Caco-2 (cell line): ENCODE measurements at regions not wholly inside any gene's neighbourhood (a gene's known extent, or its start where the extent isn't known, plus 50 kb on each side); places are given as distances from the start of the nearest gene placed in this dataset.

Experiments
- BruUV-seq: library from RNA; stranded (reverse); fragments of 400-500 nt; replicated peaks from 2 replicates; lab custom pipeline; 2021; lab: Mats Ljungman, UMichigan
- CTCF ChIA-PET: fragments of 300-600 bp; sonication (Branson Sonifier 250); formaldehyde crosslinking; loops from one replicate; lab custom pipeline; 2022; ENCODE audit warnings: antibody characterized with exemption; lab: Charles Lee
- POLR2A ChIA-PET: fragments of 300-600 bp; sonication (Branson Sonifier 250); formaldehyde crosslinking; loops from one replicate; lab custom pipeline; 2022; ENCODE audit warnings: antibody characterized with exemption; lab: Charles Lee
- DNase-seq, 2 experiments: peaks; one replicate each; pipeline versions ENCODE4 v3.0.0 to v3.0.0-alpha.2; 2020 to 2022
- H3K27me3 ChIP-seq: replicated peaks from 2 replicates; pipeline ENCODE4 v1.6.0; 2011; ENCODE audit warnings: low read length; ENCODE audit not compliant: control insufficient read depth, insufficient read depth
- H3K36me3 ChIP-seq: 2 replicates; pipeline ENCODE4 v1.5.1; 2011; ENCODE audit warnings: low read length; ENCODE audit not compliant: control insufficient read depth, insufficient read depth
- H3K4me1 ChIP-seq: fragments of 250-450 bp; sonication (Bioruptor Pico); 2 replicates; pipeline ENCODE4 v1.5.1; 2020; ENCODE audit warnings: mild to moderate bottlenecking
- H3K4me3 ChIP-seq: 2 replicates; pipeline ENCODE4 v1.5.1; 2011; ENCODE audit warnings: low read depth, mild to moderate bottlenecking, control low read depth, low read length
- H3K9me3 ChIP-seq: fragments of 250-450 bp; sonication (Bioruptor Pico); 2 replicates; pipeline ENCODE4 v1.5.1; 2020; ENCODE audit warnings: mild to moderate bottlenecking, moderate library complexity
- H3K27ac Mint-ChIP-seq: one replicate; pipeline ENCODE4 v1.8.0; 2022; ENCODE audit warnings: mixed read lengths; ENCODE audit not compliant: unreplicated experiment
- H3K27me3 Mint-ChIP-seq: one replicate; pipeline ENCODE4 v1.8.0; 2022; ENCODE audit warnings: mixed read lengths; ENCODE audit not compliant: insufficient read depth, unreplicated experiment
- H3K36me3 Mint-ChIP-seq: one replicate; pipeline ENCODE4 v1.8.0; 2022; ENCODE audit warnings: mild to moderate bottlenecking, mixed read lengths; ENCODE audit not compliant: insufficient read depth, unreplicated experiment
- H3K4me1 Mint-ChIP-seq: one replicate; pipeline ENCODE4 v1.8.0; 2022; ENCODE audit warnings: low read depth, mixed read lengths; ENCODE audit not compliant: unreplicated experiment
- H3K4me3 Mint-ChIP-seq: one replicate; pipeline ENCODE4 v1.8.0; 2022; ENCODE audit warnings: mild to moderate bottlenecking, moderate library complexity, mixed read lengths; ENCODE audit not compliant: unreplicated experiment
- H3K9me3 Mint-ChIP-seq: one replicate; pipeline ENCODE4 v1.8.0; 2022; ENCODE audit warnings: mixed read lengths; ENCODE audit not compliant: unreplicated experiment
- intact Hi-C: fragments of 100-400 bp; cut with micrococcal nuclease; formaldehyde crosslinking; loops from one replicate; pipeline ENCODE4 v1.10.0; 2022; ENCODE audit not compliant: unreplicated experiment
- TF ChIP-seq, protein P1 (sequence below), 2 experiments: fragments of 200-600 bp in 1 of 2; IDR thresholded peaks; 1 replicate in 1 of 2; 2 replicates in 1 of 2; pipeline versions ENCODE4 v1.5.1 to v1.8.0; 2011 to 2022; ENCODE audit warnings: antibody characterized with exemption in 1 of 2, control low read depth in 1 of 2, inconsistent platforms in 1 of 2, low read depth in 1 of 2, low read length in 1 of 2, mild to moderate bottlenecking in 1 of 2, moderate library complexity in 1 of 2; ENCODE audit not compliant: insufficient read depth in 1 of 2, severe bottlenecking in 1 of 2, unreplicated experiment in 1 of 2

DNA sequence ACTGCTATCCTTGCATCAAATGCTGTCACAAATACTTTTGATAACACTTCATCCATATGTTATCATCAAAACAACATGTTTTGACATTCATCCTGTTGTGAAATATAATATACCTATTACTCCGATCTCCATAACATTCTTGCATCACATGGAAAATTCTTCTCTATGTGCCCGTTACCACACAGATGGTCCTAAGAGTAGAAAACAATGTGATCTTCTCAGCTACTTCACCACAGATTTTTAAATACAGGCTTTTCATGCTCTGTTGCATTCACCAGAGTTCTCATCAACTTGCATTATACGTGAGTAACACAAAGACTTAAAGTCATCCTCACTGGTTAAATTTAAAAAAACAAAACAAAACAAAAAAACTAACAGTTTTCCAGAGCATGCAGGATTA lies 1603.3 kb upstream of the ZEB2 start:
- no TSS peak for BruUV-seq
- no peaks in the 10 kb centered on the region for H3K36me3 ChIP-seq
- no peak for DNase-seq
- Mint-ChIP-seq H3K27ac (no peak overlapping the region), H3K36me3 (no peaks in the 10 kb centered on the region), H3K4me3 (no peak overlapping the region), H3K27me3 (no peaks in the 10 kb centered on the region), H3K4me1 (no peaks in the 10 kb centered on the region), H3K9me3 (no peaks in the 10 kb centered on the region)
- ChIA-PET POLR2A (no interaction called here), CTCF (no interaction called here)
- intact Hi-C loops: no loop called here
- no peak overlapping the region for H3K4me3 ChIP-seq
- H3K4me1 ChIP-seq: no peaks in the 10 kb centered on the region
- TF ChIP-seq, protein P1, sequence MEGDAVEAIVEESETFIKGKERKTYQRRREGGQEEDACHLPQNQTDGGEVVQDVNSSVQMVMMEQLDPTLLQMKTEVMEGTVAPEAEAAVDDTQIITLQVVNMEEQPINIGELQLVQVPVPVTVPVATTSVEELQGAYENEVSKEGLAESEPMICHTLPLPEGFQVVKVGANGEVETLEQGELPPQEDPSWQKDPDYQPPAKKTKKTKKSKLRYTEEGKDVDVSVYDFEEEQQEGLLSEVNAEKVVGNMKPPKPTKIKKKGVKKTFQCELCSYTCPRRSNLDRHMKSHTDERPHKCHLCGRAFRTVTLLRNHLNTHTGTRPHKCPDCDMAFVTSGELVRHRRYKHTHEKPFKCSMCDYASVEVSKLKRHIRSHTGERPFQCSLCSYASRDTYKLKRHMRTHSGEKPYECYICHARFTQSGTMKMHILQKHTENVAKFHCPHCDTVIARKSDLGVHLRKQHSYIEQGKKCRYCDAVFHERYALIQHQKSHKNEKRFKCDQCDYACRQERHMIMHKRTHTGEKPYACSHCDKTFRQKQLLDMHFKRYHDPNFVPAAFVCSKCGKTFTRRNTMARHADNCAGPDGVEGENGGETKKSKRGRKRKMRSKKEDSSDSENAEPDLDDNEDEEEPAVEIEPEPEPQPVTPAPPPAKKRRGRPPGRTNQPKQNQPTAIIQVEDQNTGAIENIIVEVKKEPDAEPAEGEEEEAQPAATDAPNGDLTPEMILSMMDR (IDR thresholded peaks at IDR 0.05; ENCODE audit: insufficient read depth in 1 of 2, low read depth in 1 of 2, low read length in 1 of 2, severe bottlenecking in 1 of 2, unreplicated experiment in 1 of 2): no peak
- no peaks in the 10 kb centered on the region for H3K9me3 ChIP-seq
- no peaks in the 10 kb centered on the region for H3K27me3 ChIP-seq

DNA sequence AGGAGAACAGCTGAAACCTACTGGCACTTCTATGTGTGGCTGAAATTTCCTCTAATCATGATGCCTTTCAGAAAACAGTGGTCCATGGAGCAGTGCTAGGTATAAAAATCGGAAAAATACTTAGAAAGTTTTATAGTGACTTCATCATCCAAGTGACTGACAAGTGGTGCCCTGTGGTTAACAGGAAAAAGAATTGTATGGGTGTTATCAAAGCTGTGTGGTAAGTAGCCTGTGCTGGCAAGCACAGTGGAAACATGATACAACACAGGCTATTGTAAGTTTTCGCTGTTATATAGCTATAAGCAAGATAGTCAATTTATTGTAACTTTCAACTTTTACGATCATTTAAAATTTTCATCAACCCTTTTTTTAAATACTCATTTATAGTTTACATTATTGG lies 1599.7 kb upstream of the ZEB2 start:
- Mint-ChIP-seq H3K27ac (no peak overlapping the region), H3K9me3 (no peaks in the 10 kb centered on the region), H3K4me1 (no peaks in the 10 kb centered on the region), H3K27me3 (no peaks in the 10 kb centered on the region), H3K4me3 (no peak overlapping the region), H3K36me3 (no peaks in the 10 kb centered on the region)
- Histone ChIP-seq H3K27me3 (no peaks in the 10 kb centered on the region), H3K36me3 (no peaks in the 10 kb centered on the region), H3K9me3 (no peaks in the 10 kb centered on the region), H3K4me1 (no peaks in the 10 kb centered on the region), H3K4me3 (no peak overlapping the region)
- TF ChIP-seq, protein P1 (IDR thresholded peaks at IDR 0.05; ENCODE audit: insufficient read depth in 1 of 2, low read depth in 1 of 2, low read length in 1 of 2, severe bottlenecking in 1 of 2, unreplicated experiment in 1 of 2): no peak
- CTCF ChIA-PET: no interaction called here
- no TSS peak for BruUV-seq
- intact Hi-C loops: no loop called here
- DNase-seq: no peak
- POLR2A ChIA-PET: no interaction called here

DNA sequence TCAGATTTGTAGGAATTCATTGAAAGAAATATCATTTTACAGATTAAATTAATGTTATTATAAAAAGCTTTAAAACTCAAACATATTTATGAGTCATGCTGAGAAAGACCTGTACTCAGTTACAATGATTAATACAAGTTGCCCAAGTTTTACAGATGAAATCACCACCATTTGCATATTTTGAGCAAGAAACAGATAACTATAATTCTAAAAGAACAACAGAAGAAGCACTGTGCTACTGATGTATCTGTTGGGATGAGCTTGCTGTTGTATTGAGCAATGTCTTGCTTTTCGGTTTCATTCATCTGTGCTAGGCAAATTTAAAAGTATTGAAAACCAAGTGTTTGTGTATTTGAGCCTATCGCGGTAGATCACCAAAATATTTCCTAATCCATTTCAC lies 1589.1 kb upstream of the ZEB2 start:
- Mint-ChIP-seq H3K4me1 (no peaks in the 10 kb centered on the region), H3K36me3 (no peaks in the 10 kb centered on the region), H3K27me3 (no peaks in the 10 kb centered on the region), H3K9me3 (no peaks in the 10 kb centered on the region), H3K4me3 (no peak overlapping the region), H3K27ac (no peak overlapping the region)
- POLR2A ChIA-PET: no interaction called here
- H3K4me3 ChIP-seq: no peak overlapping the region
- intact Hi-C loops: no loop called here
- H3K36me3 ChIP-seq: no peaks in the 10 kb centered on the region
- H3K9me3 ChIP-seq: no peaks in the 10 kb centered on the region
- no peaks in the 10 kb centered on the region for H3K27me3 ChIP-seq
- TF ChIP-seq, protein P1 (IDR thresholded peaks at IDR 0.05; ENCODE audit: insufficient read depth in 1 of 2, low read depth in 1 of 2, low read length in 1 of 2, severe bottlenecking in 1 of 2, unreplicated experiment in 1 of 2): no peak
- H3K4me1 ChIP-seq: no peaks in the 10 kb centered on the region
- BruUV-seq: no TSS peak
- no peak for DNase-seq
- CTCF ChIA-PET: no interaction called here
